ENCODE measurements at regions not wholly inside any gene's neighbourhood (a gene's known extent, or its start where the extent isn't known, plus 50 kb on each side); places are given as distances from the start of the nearest gene placed in this dataset.
"Not testable (repeated sequence)": the region's sequence is repeated elsewhere in the genome, so short reads cannot be mapped to it uniquely, and the experiment has no call there.

- Histone ChIP-seq H3K4me3 (no peak overlapping the region), H3K4me1 (peaks cover 3% of the 10 kb centered on the region), H3K9me3 (no peaks in the 10 kb centered on the region), H3K27ac (no peak overlapping the region), H3K27me3 (no peaks in the 10 kb centered on the region), H3K36me3 (no peaks in the 10 kb centered on the region)
- no peak for TF ChIP-seq CTCF (IDR thresholded peaks at IDR 0.05)
- no peak for DNase-seq
- intact Hi-C loops (cut with DNase I) = no loop called here
- no peak for ATAC-seq
Measured at GRCh38 chr17:68097161-68097805, 61.7 kb downstream of the KPNA2 start.

- H3K4me1 ChIP-seq = peaks cover 16% of the 10 kb centered on the region
- H3K4me3 ChIP-seq; H3K9me3 ChIP-seq; H3K27me3 ChIP-seq; intact Hi-C loops (cut with DNase I); ATAC-seq; DNase-seq; H3K36me3 ChIP-seq; H3K27ac ChIP-seq: not testable (repeated sequence)
Measured at GRCh38 chr17:68099341-68099753, 63.8 kb downstream of the KPNA2 start.

GRCh38 chr17:68100000-68100641, 64.6 kb downstream of the KPNA2 start:
- Histone ChIP-seq H3K27me3 (no peaks in the 10 kb centered on the region), H3K4me3 (no peak overlapping the region), H3K27ac (no peak overlapping the region), H3K9me3 (no peaks in the 10 kb centered on the region), H3K36me3 (no peaks in the 10 kb centered on the region), H3K4me1 (peaks cover 16% of the 10 kb centered on the region)
- no peak for TF ChIP-seq CTCF (IDR thresholded peaks at IDR 0.05)
- no peak for ATAC-seq
- intact Hi-C loops (cut with DNase I) = no loop called here
- no peak for DNase-seq

- Histone ChIP-seq H3K36me3 (no peaks in the 10 kb centered on the region), H3K27ac (peak overlapping the region; percentile 85), H3K4me3 (peak overlapping the region; percentile 71), H3K27me3 (no peaks in the 10 kb centered on the region), H3K9me3 (no peaks in the 10 kb centered on the region), H3K4me1 (peaks cover 16% of the 10 kb centered on the region)
- TF ChIP-seq CTCF (IDR thresholded peaks at IDR 0.05) = no peak
- peak; percentile 99 for ATAC-seq
- intact Hi-C loops (cut with DNase I) = no loop called here
- peak; percentile 98 for DNase-seq
Measured at GRCh38 chr17:68101075-68101986, 65.8 kb downstream of the KPNA2 start.

GRCh38 chr17:68101987-68102314, 66.4 kb downstream of the KPNA2 start:
- intact Hi-C loops (cut with DNase I) = no loop called here
- Histone ChIP-seq H3K27me3 (no peaks in the 10 kb centered on the region), H3K9me3 (no peaks in the 10 kb centered on the region), H3K27ac (peak overlapping the region; percentile 85), H3K4me1 (peaks cover 16% of the 10 kb centered on the region), H3K4me3 (peak overlapping the region; percentile 71), H3K36me3 (no peaks in the 10 kb centered on the region)
- no peak for ATAC-seq
- DNase-seq = no peak
- TF ChIP-seq CTCF (IDR thresholded peaks at IDR 0.05) = no peak

- H3K9me3 ChIP-seq = no peaks in the 10 kb centered on the region
- no peaks in the 10 kb centered on the region for H3K27me3 ChIP-seq
- TF ChIP-seq CTCF (IDR thresholded peaks at IDR 0.05) = no peak
- ATAC-seq = peak; percentile 13
- DNase-seq = no peak
- H3K36me3 ChIP-seq = no peaks in the 10 kb centered on the region
- peak overlapping the region; percentile 85 for H3K27ac ChIP-seq
- intact Hi-C loops (cut with DNase I) = no loop called here
- H3K4me1 ChIP-seq = peaks cover 16% of the 10 kb centered on the region
- H3K4me3 ChIP-seq = peak overlapping the region; percentile 71
Measured at GRCh38 chr17:68102318-68102758, 66.8 kb downstream of the KPNA2 start.
